ENCODE measurements at regions not wholly inside any gene's neighbourhood (a gene's known extent, or its start where the extent isn't known, plus 50 kb on each side); places are given as distances from the start of the nearest gene placed in this dataset.

- Histone ChIP-seq H3K36me3 (ENCODE audit: insufficient read depth, low read length, poor library complexity, severe bottlenecking) (no peaks in the 10 kb centered on the region), H3K4me1 (ENCODE audit: insufficient read depth, low read length, poor library complexity, severe bottlenecking) (no peaks in the 10 kb centered on the region), H3K4me3 (ENCODE audit: low read depth, low read length, poor library complexity, severe bottlenecking) (no peak overlapping the region), H3K27ac (ENCODE audit: low read depth, low read length, poor library complexity, severe bottlenecking) (no peak overlapping the region), H3K9me3 (ENCODE audit: low read depth, low read length, poor library complexity, severe bottlenecking) (no peaks in the 10 kb centered on the region), H3K27me3 (replicated peaks; ENCODE audit: insufficient read depth, low read depth, low read length, poor library complexity) (no peaks in the 10 kb centered on the region)
- CTCF ChIA-PET = no interaction called here
- BruUV-seq (replicated peaks) = no TSS peak
- no peak for TF ChIP-seq CTCF (conservative IDR thresholded peaks at IDR 0.05; ENCODE audit: low read depth, low read length)
- TF ChIP-seq EZH2 (IDR thresholded peaks at IDR 0.05; ENCODE audit: borderline replicate concordance, low read depth, low read length, poor library complexity, severe bottlenecking) = no peak
- no peak for DNase-seq (ENCODE audit: low spot score)
- POLR2A ChIA-PET (ENCODE audit: low non-redundant PET) = no interaction called here
- intact Hi-C loops (cut with micrococcal nuclease; ENCODE audit: unreplicated experiment) = no loop called here
Measured at GRCh38 chr10:64586934-64587503, 1065.8 kb downstream of the REEP3 start.

- Histone ChIP-seq H3K4me3 (ENCODE audit: low read depth, low read length, poor library complexity, severe bottlenecking) (no peak overlapping the region), H3K27ac (ENCODE audit: low read depth, low read length, poor library complexity, severe bottlenecking) (no peak overlapping the region), H3K4me1 (ENCODE audit: insufficient read depth, low read length, poor library complexity, severe bottlenecking) (no peaks in the 10 kb centered on the region), H3K36me3 (ENCODE audit: insufficient read depth, low read length, poor library complexity, severe bottlenecking) (no peaks in the 10 kb centered on the region), H3K27me3 (replicated peaks; ENCODE audit: insufficient read depth, low read depth, low read length, poor library complexity) (no peaks in the 10 kb centered on the region), H3K9me3 (ENCODE audit: low read depth, low read length, poor library complexity, severe bottlenecking) (no peaks in the 10 kb centered on the region)
- BruUV-seq (replicated peaks) = no TSS peak
- intact Hi-C loops (cut with micrococcal nuclease; ENCODE audit: unreplicated experiment) = no loop called here
- TF ChIP-seq CTCF (conservative IDR thresholded peaks at IDR 0.05; ENCODE audit: low read depth, low read length) (no peak), EZH2 (IDR thresholded peaks at IDR 0.05; ENCODE audit: borderline replicate concordance, low read depth, low read length, poor library complexity, severe bottlenecking) (no peak)
- ChIA-PET CTCF (no interaction called here), POLR2A (ENCODE audit: low non-redundant PET) (no interaction called here)
- no peak for DNase-seq (ENCODE audit: low spot score)
Measured at GRCh38 chr10:64594072-64594471, 1072.9 kb downstream of the REEP3 start.

- no peak for TF ChIP-seq EZH2 (IDR thresholded peaks at IDR 0.05; ENCODE audit: borderline replicate concordance, low read depth, low read length, poor library complexity, severe bottlenecking)
- H3K27ac ChIP-seq (ENCODE audit: low read depth, low read length, poor library complexity, severe bottlenecking) = no peak overlapping the region
- no peaks in the 10 kb centered on the region for H3K4me1 ChIP-seq (ENCODE audit: insufficient read depth, low read length, poor library complexity, severe bottlenecking)
- no peaks in the 10 kb centered on the region for H3K36me3 ChIP-seq (ENCODE audit: insufficient read depth, low read length, poor library complexity, severe bottlenecking)
- no TSS peak for BruUV-seq (replicated peaks)
- CTCF ChIA-PET = no interaction called here
- H3K4me3 ChIP-seq (ENCODE audit: low read depth, low read length, poor library complexity, severe bottlenecking) = no peak overlapping the region
- intact Hi-C loops (cut with micrococcal nuclease; ENCODE audit: unreplicated experiment) = no loop called here
- POLR2A ChIA-PET (ENCODE audit: low non-redundant PET) = no interaction called here
- no peaks in the 10 kb centered on the region for H3K9me3 ChIP-seq (ENCODE audit: low read depth, low read length, poor library complexity, severe bottlenecking)
- no peak for DNase-seq (ENCODE audit: low spot score)
- no peaks in the 10 kb centered on the region for H3K27me3 ChIP-seq (replicated peaks; ENCODE audit: insufficient read depth, low read depth, low read length, poor library complexity)
Measured at GRCh38 chr10:64598600-64598999, 1077.4 kb downstream of the REEP3 start.

GRCh38 chr10:64601298-64601697, 1080.1 kb downstream of the REEP3 start:
- intact Hi-C loops (cut with micrococcal nuclease; ENCODE audit: unreplicated experiment) = no loop called here
- Histone ChIP-seq H3K4me3 (ENCODE audit: low read depth, low read length, poor library complexity, severe bottlenecking) (no peak overlapping the region), H3K27me3 (replicated peaks; ENCODE audit: insufficient read depth, low read depth, low read length, poor library complexity) (no peaks in the 10 kb centered on the region), H3K9me3 (ENCODE audit: low read depth, low read length, poor library complexity, severe bottlenecking) (no peaks in the 10 kb centered on the region), H3K36me3 (ENCODE audit: insufficient read depth, low read length, poor library complexity, severe bottlenecking) (no peaks in the 10 kb centered on the region), H3K27ac (ENCODE audit: low read depth, low read length, poor library complexity, severe bottlenecking) (no peak overlapping the region), H3K4me1 (ENCODE audit: insufficient read depth, low read length, poor library complexity, severe bottlenecking) (no peaks in the 10 kb centered on the region)
- ChIA-PET POLR2A (ENCODE audit: low non-redundant PET) (no interaction called here), CTCF (no interaction called here)
- no TSS peak for BruUV-seq (replicated peaks)
- no peak for DNase-seq (ENCODE audit: low spot score)
- no peak for TF ChIP-seq CTCF (conservative IDR thresholded peaks at IDR 0.05; ENCODE audit: low read depth, low read length)
- TF ChIP-seq EZH2 (IDR thresholded peaks at IDR 0.05; ENCODE audit: borderline replicate concordance, low read depth, low read length, poor library complexity, severe bottlenecking) = no peak

Data from A673 (cell line).